GM21526 (cell line): ENCODE measurements at regions not wholly inside any gene's neighbourhood (a gene's known extent, or its start where the extent isn't known, plus 50 kb on each side); places are given as distances from the start of the nearest gene placed in this dataset.
"Not testable (repeated sequence)": the region's sequence is repeated elsewhere in the genome, so short reads cannot be mapped to it uniquely, and the experiment has no call there.

Source experiments
- ATAC-seq: cut with Tn5 transposase; IDR thresholded peaks from one replicate; pipeline ENCODE4 v1.9.1; 2021; ENCODE audit warnings: moderate library complexity; ENCODE audit not compliant: unreplicated experiment, low FRiP score

GRCh38 chr15:81908111-81908510 lies 137.7 kb downstream of the MEX3B start:
- ATAC-seq, result no peak

- no peak for ATAC-seq
Observed at GRCh38 chr15:81907521-81907920, 138.3 kb downstream of the MEX3B start.

- ATAC-seq, result no peak
Observed at GRCh38 chr15:81905889-81906288, 139.9 kb downstream of the MEX3B start.

GRCh38 chr15:81901319-81901718 lies 144.5 kb downstream of the MEX3B start:
- ATAC-seq, result no peak

DNA sequence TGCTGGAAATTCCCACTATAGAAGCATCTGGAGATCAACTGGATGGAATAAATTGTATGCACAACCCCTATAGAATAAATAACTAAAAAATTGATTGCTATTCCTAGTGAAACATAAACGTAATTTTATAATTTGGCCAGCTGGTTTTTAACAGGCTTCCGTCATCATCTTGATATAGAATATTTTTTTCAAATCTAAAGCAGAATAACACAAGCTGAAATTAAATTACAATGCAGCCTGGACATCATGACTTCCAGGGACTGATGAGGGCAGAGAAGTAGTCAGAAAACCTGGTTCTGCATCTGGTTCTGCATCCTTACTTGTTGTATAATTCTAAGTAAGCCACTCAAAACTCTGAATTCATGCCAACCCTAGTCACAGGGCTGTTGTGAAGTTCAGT lies 146.1 kb downstream of the MEX3B start:
- no peak for ATAC-seq

GRCh38 chr15:81899024-81899423 lies 146.8 kb downstream of the MEX3B start:
- no peak for ATAC-seq

DNA sequence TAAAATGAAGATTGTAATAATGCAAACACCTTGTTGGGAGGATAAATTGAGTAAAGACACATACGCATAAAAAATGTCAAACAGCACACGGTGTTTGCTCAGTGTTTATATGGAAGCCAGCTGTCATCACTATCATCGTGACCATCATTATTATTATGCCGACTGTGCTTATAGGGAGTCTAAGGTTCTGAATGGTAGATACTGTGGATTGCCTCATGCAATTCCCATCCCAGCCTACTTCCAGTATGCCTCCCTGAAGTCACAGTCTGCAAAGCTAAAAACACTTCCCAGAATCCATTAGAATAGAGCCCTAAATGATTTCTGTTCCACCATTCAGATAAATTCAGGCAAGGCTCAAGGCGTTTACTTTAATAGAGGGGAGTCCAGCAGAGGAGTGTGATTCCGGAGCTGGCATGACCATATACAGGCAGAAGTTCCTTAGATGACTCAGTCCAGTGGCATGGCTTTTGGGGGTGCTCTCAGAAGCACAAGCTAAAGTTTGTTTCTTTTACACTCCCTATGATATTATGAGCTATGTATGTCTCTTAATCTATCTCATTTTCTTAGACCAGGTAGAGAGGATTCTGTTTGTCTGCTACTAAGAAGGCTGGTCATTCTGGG lies 148.7 kb downstream of the MEX3B start:
- ATAC-seq, result no peak

DNA sequence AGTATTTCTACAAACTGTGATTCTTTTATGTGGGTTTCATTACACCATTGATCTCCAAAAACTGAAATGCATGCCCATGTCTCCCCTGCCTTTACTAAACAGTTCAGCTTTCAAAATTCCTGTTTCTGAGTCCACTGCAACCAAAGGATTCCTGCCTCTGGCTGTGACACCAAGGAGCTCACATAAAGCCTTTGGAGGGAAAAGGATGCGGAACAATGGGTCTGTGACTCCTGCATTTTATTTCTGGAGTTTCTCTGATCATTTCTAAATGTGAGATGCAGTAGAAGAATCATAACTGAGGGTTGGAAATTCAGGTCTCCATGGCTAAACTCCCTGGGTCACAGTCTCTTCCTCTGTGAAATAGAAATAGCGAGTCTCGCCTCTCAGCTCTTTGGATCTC lies 149.5 kb downstream of the MEX3B start:
- no peak for ATAC-seq

- ATAC-seq, result no peak
Observed at GRCh38 chr15:81895723-81896122, 150.1 kb downstream of the MEX3B start.

GRCh38 chr15:81894061-81894460 lies 151.8 kb downstream of the MEX3B start:
- ATAC-seq, result no peak

- ATAC-seq, result no peak
Observed at GRCh38 chr15:81893182-81893835, 152.5 kb downstream of the MEX3B start.

DNA sequence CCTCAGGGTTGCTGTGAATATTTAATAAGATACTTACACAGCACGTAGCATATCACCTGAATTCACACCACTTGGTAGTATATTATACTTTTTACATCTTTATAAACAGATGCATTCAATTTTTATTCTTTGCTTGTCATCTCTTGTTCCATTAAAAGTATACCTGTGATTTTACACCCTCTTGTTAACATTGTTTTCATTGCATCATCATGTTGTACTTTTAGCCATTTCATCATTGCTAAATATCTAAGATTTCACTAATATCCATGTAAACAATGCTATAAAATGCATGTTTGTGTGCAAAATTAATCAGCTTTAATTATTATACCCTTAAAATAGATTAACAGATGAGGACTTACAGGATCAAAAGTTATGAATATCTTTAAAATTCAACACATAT lies 155.3 kb downstream of the MEX3B start:
- ATAC-seq, result no peak

GRCh38 chr15:81889485-81889881 lies 156.3 kb downstream of the MEX3B start:
- no peak for ATAC-seq

DNA sequence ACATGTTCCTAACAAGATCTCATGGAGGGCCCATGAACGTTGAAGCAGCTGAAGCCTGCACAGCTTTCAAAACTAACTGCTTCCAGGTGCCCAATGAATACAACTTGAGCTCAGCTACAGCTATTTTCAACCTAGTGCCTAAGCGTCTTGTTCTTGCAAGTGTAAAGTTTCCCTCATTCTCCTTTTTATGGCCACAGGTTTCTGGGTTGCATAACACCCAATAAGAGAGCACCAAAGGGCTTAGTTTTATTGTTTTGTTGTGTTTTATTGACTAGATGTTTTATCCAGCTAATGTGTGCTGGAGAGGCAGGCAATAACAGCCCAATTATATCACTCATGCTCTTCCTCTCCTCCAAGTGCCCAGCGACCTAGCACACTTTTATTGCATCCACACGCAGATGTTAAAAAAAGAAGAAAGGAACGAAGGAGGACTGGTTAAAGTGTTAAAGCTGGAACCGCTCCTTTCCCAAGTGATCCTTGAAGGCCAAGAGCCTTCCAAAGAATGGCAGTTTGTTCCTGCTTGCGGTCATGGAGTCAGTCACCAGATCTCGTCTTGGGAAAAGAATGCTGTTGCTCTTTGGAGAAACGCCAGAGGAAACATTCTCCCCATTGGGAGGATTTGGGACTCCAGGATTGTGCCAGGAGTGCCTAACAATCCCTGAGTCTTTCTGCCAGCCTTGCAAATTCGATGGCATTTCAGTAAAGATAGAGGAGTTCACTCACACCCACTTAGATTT lies 156.9 kb downstream of the MEX3B start:
- ATAC-seq, result no peak

DNA sequence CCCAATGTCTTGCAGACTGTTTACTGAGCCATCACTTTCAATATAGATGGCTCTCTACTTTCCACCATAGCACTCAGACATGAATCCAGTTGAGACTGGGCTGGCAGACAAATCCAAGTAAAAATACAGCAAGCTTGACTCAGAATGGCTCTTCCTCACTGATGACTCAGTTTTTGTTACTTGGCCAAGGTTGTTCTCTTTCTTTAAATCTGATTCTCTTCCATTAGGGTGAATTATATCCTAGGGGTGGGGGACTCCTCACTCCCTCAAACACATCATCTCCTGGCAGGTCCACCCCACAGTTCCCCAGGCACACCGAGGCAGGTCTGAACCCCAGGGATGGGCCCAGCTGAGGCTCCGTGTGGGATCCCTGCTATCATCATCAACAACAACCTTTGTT lies 157.9 kb downstream of the MEX3B start:
- no peak for ATAC-seq

DNA sequence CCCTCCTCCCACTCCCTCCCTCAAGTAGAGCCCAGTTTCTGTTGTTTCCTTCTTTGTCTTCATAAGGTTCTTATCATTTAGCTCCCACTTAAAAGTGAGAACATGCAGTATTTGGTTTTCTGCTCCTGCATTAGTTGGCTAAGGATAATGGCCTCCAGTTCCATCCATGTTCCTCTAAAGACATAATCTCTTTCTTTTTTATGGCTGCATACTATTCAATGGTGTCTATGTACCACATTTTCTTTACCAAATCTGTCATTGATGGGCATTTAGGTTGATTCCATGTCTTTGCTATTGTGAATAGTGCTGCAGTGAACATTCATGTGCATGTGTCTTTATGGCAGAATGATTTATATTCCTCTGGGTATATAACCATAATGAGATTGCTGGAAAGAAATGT lies 158.6 kb downstream of the MEX3B start:
- not testable (repeated sequence) for ATAC-seq

DNA sequence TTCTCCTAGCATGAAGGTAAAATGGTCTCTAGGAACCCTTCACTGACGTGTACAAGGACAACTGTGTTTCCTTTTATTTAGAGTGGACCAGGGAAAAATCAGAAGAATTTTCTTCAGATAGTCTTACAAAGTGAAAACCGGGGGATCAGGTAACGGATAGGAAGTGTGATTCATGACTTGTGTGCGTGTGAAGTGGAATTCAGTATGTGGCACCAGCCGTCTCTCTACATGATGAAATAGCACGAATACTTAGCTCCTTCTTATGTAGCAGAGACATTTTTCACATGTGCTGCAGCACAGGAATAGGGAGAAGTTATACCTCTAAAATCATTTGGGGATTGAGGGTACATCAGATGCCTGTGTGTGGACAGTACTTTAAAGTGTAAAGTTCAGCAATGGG lies 159.2 kb downstream of the MEX3B start:
- no peak for ATAC-seq

DNA sequence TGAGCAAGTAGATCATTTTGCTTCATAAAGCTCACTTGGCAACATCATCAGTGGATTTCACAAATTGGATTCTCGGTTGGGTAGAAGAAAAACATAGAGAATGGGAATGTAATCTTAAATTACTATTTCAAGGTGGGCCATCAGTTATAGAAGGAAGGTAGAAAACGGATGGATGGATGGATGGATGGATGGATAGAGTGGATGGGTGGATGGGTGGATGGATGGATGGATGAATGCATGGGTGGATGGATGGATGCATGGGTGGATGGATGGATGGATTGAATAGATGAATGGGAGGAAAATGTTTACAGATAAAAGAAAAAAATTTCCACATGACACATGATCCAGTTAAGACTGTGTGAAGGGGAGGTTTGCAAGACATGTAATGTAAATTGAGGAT lies 159.7 kb downstream of the MEX3B start:
- no peak for ATAC-seq

- ATAC-seq, result no peak
Observed at GRCh38 chr15:81885135-81885534, 160.7 kb downstream of the MEX3B start.

GRCh38 chr15:81882504-81882903 lies 163.3 kb downstream of the MEX3B start:
- no peak for ATAC-seq

- no peak for ATAC-seq
Observed at GRCh38 chr15:81880833-81881232, 165.0 kb downstream of the MEX3B start.

GRCh38 chr15:81880314-81880713 lies 165.5 kb downstream of the MEX3B start:
- no peak for ATAC-seq
